Endothelial cell of umbilical vein (primary cell): ENCODE measurements at regions not wholly inside any gene's neighbourhood (a gene's known extent, or its start where the extent isn't known, plus 50 kb on each side); places are given as distances from the start of the nearest gene placed in this dataset.

Experiments used
- CTCF ChIP-seq, 2 donors: IDR thresholded peaks; 1 replicate in 1 of 2; 2 replicates in 1 of 2; pipeline ENCODE4 v1.5.1; 2011; ENCODE audit warnings: low read length in 2 of 2, mild to moderate bottlenecking in 2 of 2, moderate library complexity in 2 of 2, control low read depth in 1 of 2, inconsistent platforms in 1 of 2, low read depth in 1 of 2; ENCODE audit not compliant: insufficient read depth in 1 of 2; ENCODE audit errors: extremely low read depth in 1 of 2
- EZH2 ChIP-seq: IDR thresholded peaks from 2 replicates; pipeline ENCODE4 v1.6.1; 2012; ENCODE audit warnings: borderline replicate concordance, low read depth, mild to moderate bottlenecking, moderate library complexity, low read length, inconsistent platforms; ENCODE audit not compliant: severe bottlenecking
- MYC ChIP-seq: IDR thresholded peaks from one replicate; pipeline ENCODE4 v1.6.1; 2011; ENCODE audit warnings: mild to moderate bottlenecking, low read depth, low read length
- POLR2A ChIP-seq: IDR thresholded peaks from 2 replicates; pipeline ENCODE4 v1.6.1; 2012; ENCODE audit warnings: low read depth, mild to moderate bottlenecking, control low read depth, low read length

GRCh38 chr7:69517985-69518704, 80.1 kb upstream of the AUTS2 start:
- TF ChIP-seq EZH2 (no peak), POLR2A (no peak), MYC (no peak), CTCF (IDR thresholded peaks at IDR 0.05; ENCODE audit: extremely low read depth in 1 of 2, insufficient read depth in 1 of 2, low read depth in 1 of 2, low read length in 2 of 2) (no peak)
